Endothelial cell of umbilical vein (primary cell): ENCODE measurements at regions not wholly inside any gene's neighbourhood (a gene's known extent, or its start where the extent isn't known, plus 50 kb on each side); places are given as distances from the start of the nearest gene placed in this dataset.

Source experiments
- BruUV-seq: library from RNA; stranded (reverse); fragments of 400-500 nt; replicated peaks from 2 replicates; lab custom pipeline; 2021; lab: Mats Ljungman, UMichigan
- CTCF ChIA-PET: fragments of 300-600, 350-600 bp; sonication (Branson Sonifier 250); formaldehyde crosslinking; loops from one replicate; lab custom pipeline; 2021; ENCODE audit warnings: antibody characterized with exemption, inconsistent platforms; lab: Charles Lee
- POLR2A ChIA-PET: fragments of 300-600, 350-600 bp; sonication (Branson Sonifier 250); formaldehyde crosslinking; loops from one replicate; lab custom pipeline; 2021; ENCODE audit warnings: antibody characterized with exemption, inconsistent platforms; lab: Charles Lee
- DNase-seq: peaks from one replicate; pipeline ENCODE4 v3.0.0-alpha.2; 2011; ENCODE audit warnings: low read depth, low spot score
- FAIRE-seq: peaks from 2 replicates; lab custom pipeline; 2011; peaks lifted over from hg19 to GRCh38; lab: Jason Lieb, UNC
- H2AFZ ChIP-seq: 2 replicates; pipeline ENCODE4 v1.6.0; 2012; ENCODE audit warnings: low read depth, low read length, control low read depth, inconsistent platforms
- H3K27ac ChIP-seq: 2 replicates; pipeline ENCODE4 v1.5.1; 2011; ENCODE audit warnings: low read depth, mild to moderate bottlenecking, control low read depth, low read length, moderate library complexity; ENCODE audit not compliant: insufficient read depth
- H3K27me3 ChIP-seq, 2 experiments: 2 replicates each; pipeline versions ENCODE4 v1.6.0 to v1.6.1; 2011; ENCODE audit warnings: low read length in 2 of 2, mixed read lengths in 1 of 2; ENCODE audit not compliant: control insufficient read depth in 2 of 2, insufficient read depth in 2 of 2
- H3K36me3 ChIP-seq, 2 experiments: 2 replicates in 1 of 2; 3 replicates in 1 of 2; pipeline ENCODE4 v1.5.1; 2011; ENCODE audit warnings: low read length in 2 of 2, mild to moderate bottlenecking in 1 of 2, moderate library complexity in 1 of 2; ENCODE audit not compliant: control insufficient read depth in 2 of 2, insufficient read depth in 2 of 2; ENCODE audit errors: extremely low read depth in 1 of 2
- H3K4me1 ChIP-seq: 3 replicates; pipeline ENCODE4 v1.5.1; 2011; ENCODE audit warnings: mild to moderate bottlenecking, low read length; ENCODE audit not compliant: control insufficient read depth, insufficient read depth; ENCODE audit errors: extremely low read depth
- H3K4me2 ChIP-seq: 2 replicates; pipeline ENCODE4 v1.6.1; 2011; ENCODE audit warnings: low read length, control low read depth, mixed read lengths; ENCODE audit not compliant: insufficient read depth
- H3K4me3 ChIP-seq, 3 experiments: fragments of 200-600 bp in 1 of 3; sonication (generic), shearing (Covaris generic) in 1 of 3; replicated peaks in 1 of 3; 2 replicates each; pipeline ENCODE4 v1.5.1; 2011 to 2016; ENCODE audit warnings: control low read depth in 3 of 3, low read length in 3 of 3, mild to moderate bottlenecking in 2 of 3, inconsistent platforms in 1 of 3, low read depth in 1 of 3, moderate library complexity in 1 of 3; ENCODE audit not compliant: insufficient read depth in 1 of 3
- H3K79me2 ChIP-seq: 2 replicates; pipeline ENCODE4 v1.6.0; 2012; ENCODE audit warnings: low read length, inconsistent platforms; ENCODE audit not compliant: control insufficient read depth, insufficient read depth
- H3K9ac ChIP-seq: replicated peaks from 2 replicates; pipeline ENCODE3; 2011; ENCODE audit warnings: low read length, control low read depth; ENCODE audit not compliant: insufficient read depth; ENCODE audit errors: extremely low read depth
- H3K9me1 ChIP-seq: replicated peaks from 3 replicates; pipeline ENCODE4 v1.6.0; 2011; ENCODE audit warnings: mild to moderate bottlenecking, low read length; ENCODE audit not compliant: control insufficient read depth, insufficient read depth; ENCODE audit errors: extremely low read depth
- H3K9me3 ChIP-seq: replicated peaks from 2 replicates; pipeline ENCODE4 v1.5.1; 2012; ENCODE audit warnings: low read length, inconsistent platforms; ENCODE audit not compliant: control insufficient read depth, insufficient read depth
- H4K20me1 ChIP-seq: replicated peaks from 2 replicates; pipeline ENCODE3; 2011; ENCODE audit warnings: mild to moderate bottlenecking, low read length; ENCODE audit not compliant: control insufficient read depth, insufficient read depth; ENCODE audit errors: extremely low read depth
- CTCF ChIP-seq, 2 donors: IDR thresholded peaks; 1 replicate in 1 of 2; 2 replicates in 1 of 2; pipeline ENCODE4 v1.5.1; 2011; ENCODE audit warnings: low read length in 2 of 2, mild to moderate bottlenecking in 2 of 2, moderate library complexity in 2 of 2, control low read depth in 1 of 2, inconsistent platforms in 1 of 2, low read depth in 1 of 2; ENCODE audit not compliant: insufficient read depth in 1 of 2; ENCODE audit errors: extremely low read depth in 1 of 2
- EZH2 ChIP-seq: IDR thresholded peaks from 2 replicates; pipeline ENCODE4 v1.6.1; 2012; ENCODE audit warnings: borderline replicate concordance, low read depth, mild to moderate bottlenecking, moderate library complexity, low read length, inconsistent platforms; ENCODE audit not compliant: severe bottlenecking
- GATA2 ChIP-seq: IDR thresholded peaks from 2 replicates; pipeline ENCODE4 v1.7.0; 2011; ENCODE audit warnings: low read depth, mild to moderate bottlenecking, moderate library complexity, mixed read lengths, low read length; ENCODE audit not compliant: insufficient read length, insufficient read depth
- JUN ChIP-seq: IDR thresholded peaks from 2 replicates; pipeline ENCODE4 v1.6.1; 2011; ENCODE audit warnings: borderline replicate concordance, low read depth; ENCODE audit not compliant: insufficient read length, insufficient read depth
- MAX ChIP-seq: IDR thresholded peaks from 2 replicates; pipeline ENCODE4 v1.6.1; 2011; ENCODE audit not compliant: insufficient read depth, insufficient read length
- MYC ChIP-seq: IDR thresholded peaks from one replicate; pipeline ENCODE4 v1.6.1; 2011; ENCODE audit warnings: mild to moderate bottlenecking, low read depth, low read length
- POLR2AphosphoS5 ChIP-seq: IDR thresholded peaks from 2 replicates; pipeline ENCODE4 v1.6.1; 2012; ENCODE audit warnings: low read depth, mild to moderate bottlenecking, control low read depth, low read length, moderate library complexity; ENCODE audit not compliant: insufficient read depth
- dilution Hi-C: fragments of 300-500 bp; cut with MboI; formaldehyde crosslinking; loops from one replicate; pipeline ENCODE4 v1.15.0; 2019; ENCODE audit warnings: low sequenced_read_pairs; ENCODE audit not compliant: extremely low pct_ligation_motif_present
- intact Hi-C: fragments of 100-400 bp; cut with micrococcal nuclease; formaldehyde crosslinking; loops from one replicate; pipeline ENCODE4 v1.10.0; 2022

GRCh38 chr4:164615964-164616363 is 138.0 kb upstream of the SMIM31 start:
- Histone ChIP-seq H3K4me2 (no peak overlapping the region), H3K36me3 (no peaks in the 10 kb centered on the region), H3K9me3 (peaks cover 5% of the 10 kb centered on the region), H4K20me1 (no peaks in the 10 kb centered on the region), H3K4me3 (no peak overlapping the region), H3K27ac (no peak overlapping the region), H3K4me1 (no peaks in the 10 kb centered on the region), H3K9ac (no peak overlapping the region), H3K79me2 (no peaks in the 10 kb centered on the region), H3K9me1 (no peaks in the 10 kb centered on the region), H3K27me3 (no peaks in the 10 kb centered on the region), H2AFZ (no peak overlapping the region)
- intact Hi-C loops, result no loop called here
- ChIA-PET POLR2A (no interaction called here), CTCF (no interaction called here)
- no peak for TF ChIP-seq GATA2
- DNase-seq (no peak), FAIRE-seq (no peak)
- dilution Hi-C loops, result no loop called here
- no TSS peak for BruUV-seq

- DNase-seq (no peak), FAIRE-seq (no peak)
- H3K9ac ChIP-seq, result no peak overlapping the region
- no peak overlapping the region for H3K4me2 ChIP-seq
- POLR2A ChIA-PET, result no interaction called here
- no peaks in the 10 kb centered on the region for H3K36me3 ChIP-seq
- CTCF ChIA-PET, result no interaction called here
- dilution Hi-C loops (no loop called here), intact Hi-C loops (no loop called here)
- H4K20me1 ChIP-seq, result no peaks in the 10 kb centered on the region
- no peaks in the 10 kb centered on the region for H3K9me1 ChIP-seq
- H3K4me1 ChIP-seq, result no peaks in the 10 kb centered on the region
- H3K79me2 ChIP-seq, result no peaks in the 10 kb centered on the region
- BruUV-seq, result no TSS peak
- H3K4me3 ChIP-seq, result no peak overlapping the region
- H3K9me3 ChIP-seq, result peaks cover 2% of the 10 kb centered on the region
- H3K27me3 ChIP-seq, result no peaks in the 10 kb centered on the region
- H3K27ac ChIP-seq, result no peak overlapping the region
- no peak for TF ChIP-seq EZH2
- no peak for TF ChIP-seq CTCF (IDR thresholded peaks at IDR 0.05; ENCODE audit: extremely low read depth in 1 of 2, insufficient read depth in 1 of 2, low read depth in 1 of 2, low read length in 2 of 2)
- no peak for TF ChIP-seq POLR2AphosphoS5
- TF ChIP-seq MAX, result no peak
- TF ChIP-seq JUN, result no peak
- TF ChIP-seq MYC, result no peak
- no peak for TF ChIP-seq GATA2
- no peak overlapping the region for H2AFZ ChIP-seq
These were observed 137.0 kb upstream of the SMIM31 start for GRCh38 chr4:164616961-164617360.
